ENCODE measurements at regions not wholly inside any gene's neighbourhood (a gene's known extent, or its start where the extent isn't known, plus 50 kb on each side); places are given as distances from the start of the nearest gene placed in this dataset.

DNA sequence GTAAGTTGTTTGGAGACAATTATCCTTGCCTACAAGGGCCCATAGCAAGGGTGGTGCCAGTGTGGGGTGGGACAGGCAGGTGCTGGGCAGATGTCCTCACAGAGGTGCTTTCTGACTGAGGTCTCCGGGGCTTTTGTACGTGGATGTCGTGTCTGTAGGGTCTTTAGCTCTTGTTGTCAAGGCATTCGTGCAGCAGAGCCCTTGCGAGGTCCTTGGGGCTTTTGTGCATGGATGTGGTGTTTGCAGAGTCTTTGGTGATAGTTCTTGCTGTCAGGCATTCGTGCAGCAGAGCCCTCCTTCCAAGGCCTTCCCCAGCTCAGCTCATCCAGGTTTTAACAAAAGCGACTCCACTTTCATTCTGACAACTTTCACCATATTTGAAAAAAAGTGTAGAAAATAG is 116.0 kb upstream of the TMEM18 start (continued):
- TF ChIP-seq EZH2phosphoT487 (IDR thresholded peaks at IDR 0.05; ENCODE audit: unreplicated experiment) (no peak), EZH2 (IDR thresholded peaks at IDR 0.05; ENCODE audit: low read depth, unreplicated experiment) (no peak), ZNF114 (CRISPR knock-in tag; IDR thresholded peaks at IDR 0.05) (no peak), POLR2AphosphoS5 (IDR thresholded peaks at IDR 0.05; ENCODE audit: low read depth) (no peak), STAT1 (IDR thresholded peaks at IDR 0.05; ENCODE audit: unreplicated experiment) (no peak), JUNB (IDR thresholded peaks at IDR 0.05; ENCODE audit: unreplicated experiment) (no peak)

GRCh38 chr2:792687-793086 is 115.5 kb upstream of the TMEM18 start:
- TF ChIP-seq JUNB (IDR thresholded peaks at IDR 0.05; ENCODE audit: unreplicated experiment): no peak
- no peak for TF ChIP-seq NANOG (IDR thresholded peaks at IDR 0.05; ENCODE audit: borderline replicate concordance)
- no peak for TF ChIP-seq EZH2phosphoT487 (IDR thresholded peaks at IDR 0.05; ENCODE audit: unreplicated experiment)
- TF ChIP-seq, protein P1, sequence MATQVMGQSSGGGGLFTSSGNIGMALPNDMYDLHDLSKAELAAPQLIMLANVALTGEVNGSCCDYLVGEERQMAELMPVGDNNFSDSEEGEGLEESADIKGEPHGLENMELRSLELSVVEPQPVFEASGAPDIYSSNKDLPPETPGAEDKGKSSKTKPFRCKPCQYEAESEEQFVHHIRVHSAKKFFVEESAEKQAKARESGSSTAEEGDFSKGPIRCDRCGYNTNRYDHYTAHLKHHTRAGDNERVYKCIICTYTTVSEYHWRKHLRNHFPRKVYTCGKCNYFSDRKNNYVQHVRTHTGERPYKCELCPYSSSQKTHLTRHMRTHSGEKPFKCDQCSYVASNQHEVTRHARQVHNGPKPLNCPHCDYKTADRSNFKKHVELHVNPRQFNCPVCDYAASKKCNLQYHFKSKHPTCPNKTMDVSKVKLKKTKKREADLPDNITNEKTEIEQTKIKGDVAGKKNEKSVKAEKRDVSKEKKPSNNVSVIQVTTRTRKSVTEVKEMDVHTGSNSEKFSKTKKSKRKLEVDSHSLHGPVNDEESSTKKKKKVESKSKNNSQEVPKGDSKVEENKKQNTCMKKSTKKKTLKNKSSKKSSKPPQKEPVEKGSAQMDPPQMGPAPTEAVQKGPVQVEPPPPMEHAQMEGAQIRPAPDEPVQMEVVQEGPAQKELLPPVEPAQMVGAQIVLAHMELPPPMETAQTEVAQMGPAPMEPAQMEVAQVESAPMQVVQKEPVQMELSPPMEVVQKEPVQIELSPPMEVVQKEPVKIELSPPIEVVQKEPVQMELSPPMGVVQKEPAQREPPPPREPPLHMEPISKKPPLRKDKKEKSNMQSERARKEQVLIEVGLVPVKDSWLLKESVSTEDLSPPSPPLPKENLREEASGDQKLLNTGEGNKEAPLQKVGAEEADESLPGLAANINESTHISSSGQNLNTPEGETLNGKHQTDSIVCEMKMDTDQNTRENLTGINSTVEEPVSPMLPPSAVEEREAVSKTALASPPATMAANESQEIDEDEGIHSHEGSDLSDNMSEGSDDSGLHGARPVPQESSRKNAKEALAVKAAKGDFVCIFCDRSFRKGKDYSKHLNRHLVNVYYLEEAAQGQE (IDR thresholded peaks at IDR 0.05; ENCODE audit: unreplicated experiment): no peak
- TF ChIP-seq, protein P2, sequence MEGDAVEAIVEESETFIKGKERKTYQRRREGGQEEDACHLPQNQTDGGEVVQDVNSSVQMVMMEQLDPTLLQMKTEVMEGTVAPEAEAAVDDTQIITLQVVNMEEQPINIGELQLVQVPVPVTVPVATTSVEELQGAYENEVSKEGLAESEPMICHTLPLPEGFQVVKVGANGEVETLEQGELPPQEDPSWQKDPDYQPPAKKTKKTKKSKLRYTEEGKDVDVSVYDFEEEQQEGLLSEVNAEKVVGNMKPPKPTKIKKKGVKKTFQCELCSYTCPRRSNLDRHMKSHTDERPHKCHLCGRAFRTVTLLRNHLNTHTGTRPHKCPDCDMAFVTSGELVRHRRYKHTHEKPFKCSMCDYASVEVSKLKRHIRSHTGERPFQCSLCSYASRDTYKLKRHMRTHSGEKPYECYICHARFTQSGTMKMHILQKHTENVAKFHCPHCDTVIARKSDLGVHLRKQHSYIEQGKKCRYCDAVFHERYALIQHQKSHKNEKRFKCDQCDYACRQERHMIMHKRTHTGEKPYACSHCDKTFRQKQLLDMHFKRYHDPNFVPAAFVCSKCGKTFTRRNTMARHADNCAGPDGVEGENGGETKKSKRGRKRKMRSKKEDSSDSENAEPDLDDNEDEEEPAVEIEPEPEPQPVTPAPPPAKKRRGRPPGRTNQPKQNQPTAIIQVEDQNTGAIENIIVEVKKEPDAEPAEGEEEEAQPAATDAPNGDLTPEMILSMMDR (conservative IDR thresholded peaks at IDR 0.05; ENCODE audit: low read depth in 2 of 2): no peak
- no peak for TF ChIP-seq POLR2AphosphoS5 (IDR thresholded peaks at IDR 0.05; ENCODE audit: low read depth)
- no peak for TF ChIP-seq CREB1 (CRISPR knock-in tag; IDR thresholded peaks at IDR 0.05; ENCODE audit: low read depth)
- Histone ChIP-seq H3F3A (replicated peaks; ENCODE audit: low read depth) (no peaks in the 10 kb centered on the region), H2AFZ (no peak overlapping the region), H3K27ac (ENCODE audit: low read depth) (no peak overlapping the region), H3K36me3 (ENCODE audit: insufficient read depth) (no peaks in the 10 kb centered on the region), H3K27me3 (ENCODE audit: insufficient read depth) (no peaks in the 10 kb centered on the region), H3K9me2 (ENCODE audit: insufficient read depth) (peaks cover 17% of the 10 kb centered on the region), H3K79me2 (replicated peaks; ENCODE audit: insufficient read depth) (no peaks in the 10 kb centered on the region), H3K4me2 (no peak overlapping the region), H3K4me1 (ENCODE audit: insufficient read depth) (no peaks in the 10 kb centered on the region), H4K20me1 (replicated peaks; ENCODE audit: insufficient read depth) (no peaks in the 10 kb centered on the region), H3K4me3 (no peak overlapping the region)
- DNase-seq (ENCODE audit: low spot score) (no peak), ATAC-seq (no peak)
- peaks cover 3% of the 10 kb centered on the region for H3K4me1 Mint-ChIP-seq
- peaks cover 11% of the 10 kb centered on the region for H3K36me3 Mint-ChIP-seq (ENCODE audit: low read depth)
- peaks cover 2% of the 10 kb centered on the region for H3K27me3 Mint-ChIP-seq (ENCODE audit: insufficient read depth, low read depth, poor library complexity)
- peaks cover 32% of the 10 kb centered on the region for H3K9me3 Mint-ChIP-seq
- H3K27ac Mint-ChIP-seq: no peak overlapping the region
- H3K4me3 Mint-ChIP-seq: no peak overlapping the region

Data from GM23338 (cell line).